CD4-positive, alpha-beta T cell treated with Interleukin-4 for 1 hour (primary cell): ENCODE measurements at regions not wholly inside any gene's neighbourhood (a gene's known extent, or its start where the extent isn't known, plus 50 kb on each side); places are given as distances from the start of the nearest gene placed in this dataset.
A peak's percentile ranks its signal among the peaks of the same experiment; 100 is the strongest.
"Not testable (repeated sequence)": the region's sequence is repeated elsewhere in the genome, so short reads cannot be mapped to it uniquely, and the experiment has no call there.

Experiments used
- DNase-seq, 2 donors: peaks; one replicate each; pipeline ENCODE4 v3.0.0-alpha.2; 2020 to 2022

- no peak for DNase-seq
These were observed 226.3 kb upstream of the ZNF608 start for GRCh38 chr5:124972703-124973102.

GRCh38 chr5:124973661-124974060, 227.2 kb upstream of the ZNF608 start:
- no peak for DNase-seq

GRCh38 chr5:124976086-124976485, 229.6 kb upstream of the ZNF608 start:
- no peak for DNase-seq

GRCh38 chr5:124979251-124979650, 232.8 kb upstream of the ZNF608 start:
- DNase-seq = no peak

GRCh38 chr5:124980163-124980941, 233.9 kb upstream of the ZNF608 start:
- no peak for DNase-seq

GRCh38 chr5:124981901-124982300, 235.5 kb upstream of the ZNF608 start:
- no peak for DNase-seq

- DNase-seq = no peak
These were observed 239.7 kb upstream of the ZNF608 start for GRCh38 chr5:124986170-124986569.

- DNase-seq = no peak
These were observed 240.2 kb upstream of the ZNF608 start for GRCh38 chr5:124986667-124987066.

GRCh38 chr5:124987786-124988185, 241.3 kb upstream of the ZNF608 start:
- not testable (repeated sequence) for DNase-seq

- no peak for DNase-seq
These were observed 244.3 kb upstream of the ZNF608 start for GRCh38 chr5:124990723-124991122.

GRCh38 chr5:124995421-124995820, 249.0 kb upstream of the ZNF608 start:
- no peak for DNase-seq

GRCh38 chr5:124996023-124996763, 249.8 kb upstream of the ZNF608 start:
- no peak for DNase-seq

GRCh38 chr5:124996764-124997077, 250.3 kb upstream of the ZNF608 start:
- DNase-seq = no peak

- DNase-seq = no peak
These were observed 250.9 kb upstream of the ZNF608 start for GRCh38 chr5:124997186-124997893.

- DNase-seq = no peak
These were observed 252.1 kb upstream of the ZNF608 start for GRCh38 chr5:124998520-124998919.

GRCh38 chr5:125002727-125003598, 256.5 kb upstream of the ZNF608 start:
- no peak for DNase-seq

- DNase-seq = no peak
These were observed 257.6 kb upstream of the ZNF608 start for GRCh38 chr5:125004009-125004408.

- no peak for DNase-seq
These were observed 258.8 kb upstream of the ZNF608 start for GRCh38 chr5:125005266-125005665.

GRCh38 chr5:125006011-125006685, 259.7 kb upstream of the ZNF608 start:
- DNase-seq = peak in 1 of 2 donors; percentile 32

- DNase-seq = no peak
These were observed 263.9 kb upstream of the ZNF608 start for GRCh38 chr5:125010356-125010755.

GRCh38 chr5:125011014-125011413, 264.6 kb upstream of the ZNF608 start:
- DNase-seq = no peak

- DNase-seq = no peak
These were observed 265.0 kb upstream of the ZNF608 start for GRCh38 chr5:125011419-125011818.
